HEK293 (cell line): ENCODE measurements at regions not wholly inside any gene's neighbourhood (a gene's known extent, or its start where the extent isn't known, plus 50 kb on each side); places are given as distances from the start of the nearest gene placed in this dataset.

Source experiments
- CTCF ChIP-seq: fragments of 450-650 bp; formaldehyde crosslinking; IDR thresholded peaks from 2 replicates; pipeline ENCODE4 v1.5.1; 2016; ENCODE audit warnings: missing biosample characterization, missing genetic modification characterization
- SETDB1 ChIP-seq: IDR thresholded peaks from one replicate; pipeline ENCODE4 v1.6.1; 2017; ENCODE audit warnings: mild to moderate bottlenecking, low read length, moderate library complexity, mixed read lengths; ENCODE audit not compliant: insufficient read length
- ZNF18 ChIP-seq: fragments of 450-650 bp; formaldehyde crosslinking; IDR thresholded peaks from 2 replicates; pipeline ENCODE4 v1.5.1; 2016; ENCODE audit warnings: missing biosample characterization, missing genetic modification characterization
- ZNF24 ChIP-seq: fragments of 450-650 bp; formaldehyde crosslinking; IDR thresholded peaks from 2 replicates; pipeline ENCODE4 v1.5.1; 2016; ENCODE audit warnings: missing biosample characterization, missing genetic modification characterization
- ZNF48 ChIP-seq: fragments of 450-650 bp; formaldehyde crosslinking; IDR thresholded peaks from 2 replicates; pipeline ENCODE4 v1.5.1; 2016; ENCODE audit warnings: missing biosample characterization, missing genetic modification characterization
- ZNF510 ChIP-seq: fragments of 450-650 bp; formaldehyde crosslinking; IDR thresholded peaks from 2 replicates; pipeline ENCODE4 v1.5.1; 2018; ENCODE audit warnings: mild to moderate bottlenecking, missing genetic modification characterization, missing biosample characterization; ENCODE audit not compliant: insufficient replicate concordance
- ZNF692 ChIP-seq: fragments of 450-650 bp; formaldehyde crosslinking; IDR thresholded peaks from 2 replicates; pipeline ENCODE4 v1.5.1; 2016; ENCODE audit warnings: missing biosample characterization, missing genetic modification characterization
- ZNF837 ChIP-seq: fragments of 450-650 bp; formaldehyde crosslinking; IDR thresholded peaks from 2 replicates; pipeline ENCODE4 v1.5.1; 2016; ENCODE audit warnings: missing biosample characterization, missing genetic modification characterization
- ZSCAN5A ChIP-seq: fragments of 450-650 bp; formaldehyde crosslinking; IDR thresholded peaks from 2 replicates; pipeline ENCODE4 v1.5.1; 2016; ENCODE audit warnings: missing biosample characterization, missing genetic modification characterization

GRCh38 chr10:21364196-21365114 lies 161.0 kb downstream of the SKIDA1 start:
- no peak for TF ChIP-seq ZNF510 (tag by site-specific recombination)
- TF ChIP-seq ZNF18 (tag by site-specific recombination): no peak
- no peak for TF ChIP-seq ZSCAN5A (tag by site-specific recombination)
- no peak for TF ChIP-seq SETDB1
- no peak for TF ChIP-seq CTCF
- TF ChIP-seq ZNF24 (tag by site-specific recombination): no peak
- TF ChIP-seq ZNF48 (tag by site-specific recombination): no peak
- TF ChIP-seq ZNF837 (tag by site-specific recombination): no peak
- TF ChIP-seq ZNF692: no peak
